ENCODE measurements at regions not wholly inside any gene's neighbourhood (a gene's known extent, or its start where the extent isn't known, plus 50 kb on each side); places are given as distances from the start of the nearest gene placed in this dataset.

GRCh38 chr11:11085580-11085979 is 227.7 kb upstream of the ZBED5 start:
- no peak for TF ChIP-seq GATA3 (IDR thresholded peaks at IDR 0.05; ENCODE audit: low read depth, low read length)
- no peak for TF ChIP-seq GATA2 (IDR thresholded peaks at IDR 0.05; ENCODE audit: low read depth, low read length)

- TF ChIP-seq GATA3 (IDR thresholded peaks at IDR 0.05; ENCODE audit: low read depth, low read length) (no peak), GATA2 (IDR thresholded peaks at IDR 0.05; ENCODE audit: low read depth, low read length) (no peak)
Observed at GRCh38 chr11:11084337-11084736, 226.5 kb upstream of the ZBED5 start.

- TF ChIP-seq GATA3 (IDR thresholded peaks at IDR 0.05; ENCODE audit: low read depth, low read length): no peak
- TF ChIP-seq GATA2 (IDR thresholded peaks at IDR 0.05; ENCODE audit: low read depth, low read length): no peak
Observed at GRCh38 chr11:11083441-11083840, 225.6 kb upstream of the ZBED5 start.

- no peak for TF ChIP-seq GATA3 (IDR thresholded peaks at IDR 0.05; ENCODE audit: low read depth, low read length)
- TF ChIP-seq GATA2 (IDR thresholded peaks at IDR 0.05; ENCODE audit: low read depth, low read length): no peak
Observed at GRCh38 chr11:11082646-11083045, 224.8 kb upstream of the ZBED5 start.

- TF ChIP-seq GATA2 (IDR thresholded peaks at IDR 0.05; ENCODE audit: low read depth, low read length) (no peak), GATA3 (IDR thresholded peaks at IDR 0.05; ENCODE audit: low read depth, low read length) (no peak)
Observed at GRCh38 chr11:11081776-11082175, 223.9 kb upstream of the ZBED5 start.

- TF ChIP-seq GATA3 (IDR thresholded peaks at IDR 0.05; ENCODE audit: low read depth, low read length): no peak
- no peak for TF ChIP-seq GATA2 (IDR thresholded peaks at IDR 0.05; ENCODE audit: low read depth, low read length)
Observed at GRCh38 chr11:11081288-11081687, 223.4 kb upstream of the ZBED5 start.

GRCh38 chr11:11078344-11079086 is 220.7 kb upstream of the ZBED5 start:
- TF ChIP-seq GATA3 (IDR thresholded peaks at IDR 0.05; ENCODE audit: low read depth, low read length): no peak
- TF ChIP-seq GATA2 (IDR thresholded peaks at IDR 0.05; ENCODE audit: low read depth, low read length): no peak

- TF ChIP-seq GATA3 (IDR thresholded peaks at IDR 0.05; ENCODE audit: low read depth, low read length) (no peak), GATA2 (IDR thresholded peaks at IDR 0.05; ENCODE audit: low read depth, low read length) (no peak)
Observed at GRCh38 chr11:11077898-11078297, 220.0 kb upstream of the ZBED5 start.

- TF ChIP-seq GATA3 (IDR thresholded peaks at IDR 0.05; ENCODE audit: low read depth, low read length) (no peak), GATA2 (IDR thresholded peaks at IDR 0.05; ENCODE audit: low read depth, low read length) (no peak)
Observed at GRCh38 chr11:11076879-11077278, 219.0 kb upstream of the ZBED5 start.

GRCh38 chr11:11076276-11076675 is 218.4 kb upstream of the ZBED5 start:
- TF ChIP-seq GATA3 (IDR thresholded peaks at IDR 0.05; ENCODE audit: low read depth, low read length) (no peak), GATA2 (IDR thresholded peaks at IDR 0.05; ENCODE audit: low read depth, low read length) (no peak)

- TF ChIP-seq GATA2 (IDR thresholded peaks at IDR 0.05; ENCODE audit: low read depth, low read length) (no peak), GATA3 (IDR thresholded peaks at IDR 0.05; ENCODE audit: low read depth, low read length) (no peak)
Observed at GRCh38 chr11:11075515-11076171, 217.8 kb upstream of the ZBED5 start.

GRCh38 chr11:11074686-11075335 is 217.0 kb upstream of the ZBED5 start:
- TF ChIP-seq GATA2 (IDR thresholded peaks at IDR 0.05; ENCODE audit: low read depth, low read length): no peak
- no peak for TF ChIP-seq GATA3 (IDR thresholded peaks at IDR 0.05; ENCODE audit: low read depth, low read length)

- TF ChIP-seq GATA2 (IDR thresholded peaks at IDR 0.05; ENCODE audit: low read depth, low read length): no peak
- TF ChIP-seq GATA3 (IDR thresholded peaks at IDR 0.05; ENCODE audit: low read depth, low read length): no peak
Observed at GRCh38 chr11:11073996-11074395, 216.1 kb upstream of the ZBED5 start.

GRCh38 chr11:11072067-11072466 is 214.2 kb upstream of the ZBED5 start:
- no peak for TF ChIP-seq GATA3 (IDR thresholded peaks at IDR 0.05; ENCODE audit: low read depth, low read length)
- no peak for TF ChIP-seq GATA2 (IDR thresholded peaks at IDR 0.05; ENCODE audit: low read depth, low read length)

GRCh38 chr11:11071486-11071885 is 213.6 kb upstream of the ZBED5 start:
- TF ChIP-seq GATA3 (IDR thresholded peaks at IDR 0.05; ENCODE audit: low read depth, low read length) (no peak), GATA2 (IDR thresholded peaks at IDR 0.05; ENCODE audit: low read depth, low read length) (no peak)

All from SH-SY5Y (cell line).